ENCODE measurements at regions not wholly inside any gene's neighbourhood (a gene's known extent, or its start where the extent isn't known, plus 50 kb on each side); places are given as distances from the start of the nearest gene placed in this dataset.

DNA sequence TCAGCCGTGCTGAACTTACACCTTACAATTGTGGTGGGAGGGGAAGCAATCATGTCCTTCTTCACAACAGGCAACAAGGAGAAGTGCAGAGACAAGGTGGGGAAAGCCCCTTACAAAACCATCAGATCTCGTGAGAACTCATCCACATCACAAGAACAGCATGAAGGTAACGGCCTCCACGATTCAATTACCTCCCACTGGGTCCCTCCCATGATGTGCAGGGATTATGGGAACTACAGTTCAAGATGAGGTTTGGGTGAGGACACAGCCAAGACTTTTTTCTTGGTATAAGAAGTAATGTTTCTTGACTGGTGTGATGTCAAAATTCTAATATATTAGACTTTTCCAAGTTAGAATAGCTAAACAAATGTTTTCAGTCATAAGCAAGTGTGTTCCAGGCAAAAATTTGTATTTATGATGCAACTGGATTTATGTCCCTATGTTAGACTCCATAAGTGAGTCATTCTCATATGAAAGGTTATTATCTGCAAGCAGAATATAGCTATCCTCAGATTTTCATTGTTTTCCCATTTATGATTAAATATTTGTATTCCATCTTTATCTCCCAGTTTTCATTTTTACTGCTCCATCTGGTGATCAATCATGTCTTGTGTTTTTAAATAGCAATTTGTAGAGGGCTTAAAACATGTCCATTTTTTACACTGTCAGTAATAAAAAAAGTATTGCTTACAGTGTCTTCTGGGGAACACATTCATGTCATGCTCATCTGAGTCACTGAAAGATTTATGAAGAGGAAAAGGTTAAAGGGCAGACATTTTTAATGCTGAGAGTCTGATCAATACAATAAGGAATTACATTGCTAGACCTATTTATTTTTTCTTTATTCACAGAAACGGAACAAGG, 995.2 kb upstream of the CDH2 start:
- Histone ChIP-seq H4K91ac (ENCODE audit: insufficient read length, low read depth, low read length) (no peak overlapping the region), H3T11ph (ENCODE audit: low read length) (no peak overlapping the region), H2BK5ac (ENCODE audit: insufficient read length, low read length) (no peak overlapping the region), H3K23me2 (ENCODE audit: insufficient read length, low read depth, low read length, poor library complexity, severe bottlenecking) (no peaks in the 10 kb centered on the region), H2AFZ (ENCODE audit: low read length) (no peak overlapping the region), H3K23ac (ENCODE audit: insufficient read length, low read depth, low read length) (no peak overlapping the region), H2BK20ac (ENCODE audit: low read depth, low read length, poor library complexity, severe bottlenecking) (no peak overlapping the region), H3K4ac (ENCODE audit: low read depth, low read length) (no peak overlapping the region), H3K14ac (ENCODE audit: insufficient read depth, low read length) (no peak overlapping the region), H4K5ac (ENCODE audit: insufficient read length, low read depth, low read length) (no peak overlapping the region), H4K8ac (replicated peaks; ENCODE audit: insufficient read length, low read depth, low read length) (no peak overlapping the region), H2BK12ac (ENCODE audit: insufficient read length, low read depth, low read length) (no peak overlapping the region), H3K9ac (ENCODE audit: extremely low read depth, insufficient read length, low read length) (no peak overlapping the region), H2BK15ac (ENCODE audit: low read depth, low read length) (no peak overlapping the region), H2AK5ac (ENCODE audit: insufficient read length, low read length) (no peak overlapping the region), H3K79me2 (ENCODE audit: insufficient read depth, low read length) (no peaks in the 10 kb centered on the region), H3K56ac (ENCODE audit: insufficient read length, low read depth, low read length) (no peak overlapping the region), H3K9me3 (ENCODE audit: control insufficient read depth, low read depth, low read length) (no peaks in the 10 kb centered on the region), H3K27ac (ENCODE audit: insufficient read length, low read depth, low read length) (no peak overlapping the region), H3K18ac (ENCODE audit: insufficient read length, low read depth, low read length) (no peak overlapping the region), H3K4me1 (ENCODE audit: insufficient read depth, low read length) (no peaks in the 10 kb centered on the region), H3K27me3 (ENCODE audit: insufficient read depth, low read length) (no peaks in the 10 kb centered on the region), H4K20me1 (ENCODE audit: control insufficient read depth, insufficient read depth, insufficient read length) (no peaks in the 10 kb centered on the region), H3K79me1 (ENCODE audit: insufficient read depth, low read depth, low read length, poor library complexity, severe bottlenecking) (no peaks in the 10 kb centered on the region), H2BK120ac (ENCODE audit: low read depth, low read length, poor library complexity, severe bottlenecking) (no peak overlapping the region), H3K4me2 (ENCODE audit: insufficient read depth, insufficient read length, low read length) (no peak overlapping the region)
- Mint-ChIP-seq H3K4me3 (no peak overlapping the region), H3K4me1 (peaks cover 0 to 2% of the 10 kb centered on the region in 2 experiments; a peak in 2 of 4 replicates), H3K27ac (no peak overlapping the region), H3K27me3 (ENCODE audit: low read depth) (no peaks in the 10 kb centered on the region), H3K9me3 (peaks cover 6 to 13% of the 10 kb centered on the region in 2 experiments; a peak in 4 of 5 replicates), H3K36me3 (ENCODE audit: insufficient read depth in 1 of 3, low read depth in 3 of 3) (peaks cover 0 to 10% (median 6%) of the 10 kb centered on the region in 3 experiments; a peak in 3 of 7 replicates)
- no CpG with 5 or more reads among the region's 5 CpGs for WGBS (ENCODE audit: extremely low coverage, insufficient read length, low lambda C conversion rate)
- DNase-seq: no peak
- TF ChIP-seq, protein P1, sequence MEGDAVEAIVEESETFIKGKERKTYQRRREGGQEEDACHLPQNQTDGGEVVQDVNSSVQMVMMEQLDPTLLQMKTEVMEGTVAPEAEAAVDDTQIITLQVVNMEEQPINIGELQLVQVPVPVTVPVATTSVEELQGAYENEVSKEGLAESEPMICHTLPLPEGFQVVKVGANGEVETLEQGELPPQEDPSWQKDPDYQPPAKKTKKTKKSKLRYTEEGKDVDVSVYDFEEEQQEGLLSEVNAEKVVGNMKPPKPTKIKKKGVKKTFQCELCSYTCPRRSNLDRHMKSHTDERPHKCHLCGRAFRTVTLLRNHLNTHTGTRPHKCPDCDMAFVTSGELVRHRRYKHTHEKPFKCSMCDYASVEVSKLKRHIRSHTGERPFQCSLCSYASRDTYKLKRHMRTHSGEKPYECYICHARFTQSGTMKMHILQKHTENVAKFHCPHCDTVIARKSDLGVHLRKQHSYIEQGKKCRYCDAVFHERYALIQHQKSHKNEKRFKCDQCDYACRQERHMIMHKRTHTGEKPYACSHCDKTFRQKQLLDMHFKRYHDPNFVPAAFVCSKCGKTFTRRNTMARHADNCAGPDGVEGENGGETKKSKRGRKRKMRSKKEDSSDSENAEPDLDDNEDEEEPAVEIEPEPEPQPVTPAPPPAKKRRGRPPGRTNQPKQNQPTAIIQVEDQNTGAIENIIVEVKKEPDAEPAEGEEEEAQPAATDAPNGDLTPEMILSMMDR (conservative IDR thresholded peaks at IDR 0.05): no peak
